ENCODE measurements at regions not wholly inside any gene's neighbourhood (a gene's known extent, or its start where the extent isn't known, plus 50 kb on each side); places are given as distances from the start of the nearest gene placed in this dataset.

DNA sequence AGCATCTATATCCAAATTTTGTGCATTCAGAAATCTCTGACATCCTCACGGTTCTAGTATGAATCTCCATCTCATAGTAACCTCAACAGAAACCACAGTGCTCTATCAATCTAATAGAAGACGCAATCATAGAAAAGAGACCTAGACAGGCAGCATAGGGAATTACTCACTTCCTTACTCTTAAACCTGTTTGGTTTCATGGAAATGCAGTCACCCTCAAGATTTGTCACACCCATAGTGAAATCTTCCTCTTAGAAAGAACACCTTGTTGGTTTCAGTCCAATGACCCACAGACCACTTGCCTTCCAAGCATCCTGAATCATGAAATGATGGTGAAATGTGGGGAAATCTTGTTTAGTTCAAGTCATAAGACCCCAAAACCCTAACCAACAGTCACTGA, 166.1 kb upstream of the PRDM1 start:
- no peaks in the 10 kb centered on the region for H3K27me3 ChIP-seq (ENCODE audit: control insufficient read depth in 1 of 2, insufficient read depth in 2 of 2, low read length in 2 of 2)
- ChIA-PET POLR2A (no interaction called here), CTCF (no interaction called here)
- no peaks in the 10 kb centered on the region for H3K9me3 ChIP-seq (ENCODE audit: control insufficient read depth in 1 of 2, insufficient read depth in 1 of 2, low read length in 2 of 2)
- no peaks in the 10 kb centered on the region for H3K4me1 Mint-ChIP-seq (ENCODE audit: low read depth)
- no peaks in the 10 kb centered on the region for H3K9me3 Mint-ChIP-seq
- DNase-seq (no peak), ATAC-seq (ENCODE audit: poor library complexity) (no peak)
- H3K36me3 ChIP-seq (ENCODE audit: insufficient read depth, low read length) = no peaks in the 10 kb centered on the region
- TF ChIP-seq, protein P1, sequence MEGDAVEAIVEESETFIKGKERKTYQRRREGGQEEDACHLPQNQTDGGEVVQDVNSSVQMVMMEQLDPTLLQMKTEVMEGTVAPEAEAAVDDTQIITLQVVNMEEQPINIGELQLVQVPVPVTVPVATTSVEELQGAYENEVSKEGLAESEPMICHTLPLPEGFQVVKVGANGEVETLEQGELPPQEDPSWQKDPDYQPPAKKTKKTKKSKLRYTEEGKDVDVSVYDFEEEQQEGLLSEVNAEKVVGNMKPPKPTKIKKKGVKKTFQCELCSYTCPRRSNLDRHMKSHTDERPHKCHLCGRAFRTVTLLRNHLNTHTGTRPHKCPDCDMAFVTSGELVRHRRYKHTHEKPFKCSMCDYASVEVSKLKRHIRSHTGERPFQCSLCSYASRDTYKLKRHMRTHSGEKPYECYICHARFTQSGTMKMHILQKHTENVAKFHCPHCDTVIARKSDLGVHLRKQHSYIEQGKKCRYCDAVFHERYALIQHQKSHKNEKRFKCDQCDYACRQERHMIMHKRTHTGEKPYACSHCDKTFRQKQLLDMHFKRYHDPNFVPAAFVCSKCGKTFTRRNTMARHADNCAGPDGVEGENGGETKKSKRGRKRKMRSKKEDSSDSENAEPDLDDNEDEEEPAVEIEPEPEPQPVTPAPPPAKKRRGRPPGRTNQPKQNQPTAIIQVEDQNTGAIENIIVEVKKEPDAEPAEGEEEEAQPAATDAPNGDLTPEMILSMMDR (IDR thresholded peaks at IDR 0.05) = no peak
- no peak overlapping the region for H3K4me3 Mint-ChIP-seq
- intact Hi-C loops (cut with DNase I, micrococcal nuclease) = no loop called here
- H3K27ac Mint-ChIP-seq = no peak overlapping the region
- H3K27me3 Mint-ChIP-seq = peaks cover 14% of the 10 kb centered on the region
- no peak overlapping the region for H3K4me3 ChIP-seq (ENCODE audit: low read length)
- no peaks in the 10 kb centered on the region for H3K4me1 ChIP-seq (ENCODE audit: insufficient read depth, low read length)
- H3K36me3 Mint-ChIP-seq (ENCODE audit: low read depth) = no peaks in the 10 kb centered on the region
- H3K27ac ChIP-seq (ENCODE audit: low read depth in 1 of 2, low read length in 2 of 2) = no peak overlapping the region

DNA sequence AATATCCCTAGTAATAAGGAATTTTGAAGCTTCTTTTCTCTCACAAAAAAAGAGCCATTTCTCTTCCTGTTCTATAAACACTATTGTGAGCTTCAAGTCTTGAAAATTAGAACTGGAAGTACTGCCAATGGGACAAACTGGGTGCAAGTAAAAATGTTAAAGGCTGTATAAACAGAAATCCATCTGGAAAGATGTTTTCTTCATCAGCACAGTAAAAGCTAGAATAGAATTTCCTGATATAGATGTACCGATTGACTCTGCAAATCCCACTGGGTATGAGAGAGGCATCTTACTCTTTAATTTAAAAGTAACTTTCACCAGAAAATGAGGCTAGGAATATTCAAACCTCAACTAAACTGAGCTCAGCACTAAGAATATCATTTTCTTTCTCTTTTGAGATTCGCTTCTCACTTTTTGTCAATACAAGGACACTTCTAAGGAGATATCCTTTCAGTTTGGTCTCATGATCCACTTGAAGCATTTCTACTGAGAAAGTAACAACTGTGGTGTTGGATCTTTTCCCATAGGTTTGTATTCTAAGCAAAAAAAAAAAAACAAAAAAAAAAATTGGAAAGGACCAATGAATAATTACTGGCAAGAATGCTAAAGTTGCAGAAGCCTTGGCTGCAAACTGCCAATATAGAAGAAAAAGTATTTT, 169.0 kb upstream of the PRDM1 start:
- TF ChIP-seq, protein P1 (IDR thresholded peaks at IDR 0.05) = no peak
- no peaks in the 10 kb centered on the region for H3K27me3 ChIP-seq (ENCODE audit: control insufficient read depth in 1 of 2, insufficient read depth in 2 of 2, low read length in 2 of 2)
- H3K4me1 ChIP-seq (ENCODE audit: insufficient read depth, low read length) = no peaks in the 10 kb centered on the region
- H3K27ac Mint-ChIP-seq = no peak overlapping the region
- intact Hi-C loops (cut with DNase I, micrococcal nuclease) = no loop called here
- no peaks in the 10 kb centered on the region for H3K4me1 Mint-ChIP-seq (ENCODE audit: low read depth)
- ChIA-PET POLR2A (no interaction called here), CTCF (no interaction called here)
- H3K36me3 ChIP-seq (ENCODE audit: insufficient read depth, low read length) = no peaks in the 10 kb centered on the region
- no peaks in the 10 kb centered on the region for H3K9me3 ChIP-seq (ENCODE audit: control insufficient read depth in 1 of 2, insufficient read depth in 1 of 2, low read length in 2 of 2)
- no peak overlapping the region for H3K27ac ChIP-seq (ENCODE audit: low read depth in 1 of 2, low read length in 2 of 2)
- no peak overlapping the region for H3K4me3 Mint-ChIP-seq
- peaks cover 14% of the 10 kb centered on the region for H3K27me3 Mint-ChIP-seq
- no peaks in the 10 kb centered on the region for H3K9me3 Mint-ChIP-seq
- ATAC-seq (ENCODE audit: poor library complexity) (no peak), DNase-seq (no peak)
- no peaks in the 10 kb centered on the region for H3K36me3 Mint-ChIP-seq (ENCODE audit: low read depth)
- no peak overlapping the region for H3K4me3 ChIP-seq (ENCODE audit: low read length)

DNA sequence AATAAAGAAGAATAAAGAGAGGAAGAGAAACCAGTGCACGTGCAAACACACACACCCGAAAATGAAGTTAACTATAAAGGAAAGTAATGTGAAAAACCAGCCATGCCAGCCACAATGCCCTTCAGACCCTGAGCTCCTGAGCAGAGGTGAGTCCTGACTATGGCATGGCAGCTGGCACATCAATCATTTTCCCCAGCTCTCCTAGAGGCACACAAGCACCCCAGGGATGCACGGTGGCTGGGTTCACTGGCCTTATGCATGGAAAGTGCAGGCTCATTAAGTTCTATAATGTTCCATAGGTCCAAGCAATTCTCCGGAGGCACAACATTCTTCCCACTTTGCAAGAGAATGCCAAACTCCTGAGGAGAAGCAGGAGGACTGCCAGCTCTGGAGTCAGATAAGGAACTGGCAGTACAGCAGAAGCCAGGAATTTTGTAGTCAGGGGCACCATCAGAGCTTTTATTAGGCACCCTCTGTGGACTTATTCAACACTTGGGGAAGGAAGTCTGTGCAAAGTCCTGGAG, 175.0 kb upstream of the PRDM1 start:
- ChIA-PET CTCF (no interaction called here), POLR2A (no interaction called here)
- Mint-ChIP-seq H3K27me3 (no peaks in the 10 kb centered on the region), H3K9me3 (no peaks in the 10 kb centered on the region), H3K27ac (no peak overlapping the region), H3K4me1 (ENCODE audit: low read depth) (no peaks in the 10 kb centered on the region), H3K4me3 (no peak overlapping the region), H3K36me3 (ENCODE audit: low read depth) (no peaks in the 10 kb centered on the region)
- Histone ChIP-seq H3K4me1 (ENCODE audit: insufficient read depth, low read length) (no peaks in the 10 kb centered on the region), H3K36me3 (ENCODE audit: insufficient read depth, low read length) (no peaks in the 10 kb centered on the region), H3K9me3 (ENCODE audit: control insufficient read depth in 1 of 2, insufficient read depth in 1 of 2, low read length in 2 of 2) (no peaks in the 10 kb centered on the region), H3K27ac (ENCODE audit: low read depth in 1 of 2, low read length in 2 of 2) (no peak overlapping the region), H3K27me3 (ENCODE audit: control insufficient read depth in 1 of 2, insufficient read depth in 2 of 2, low read length in 2 of 2) (no peaks in the 10 kb centered on the region), H3K4me3 (ENCODE audit: low read length) (no peak overlapping the region)
- TF ChIP-seq, protein P1 (IDR thresholded peaks at IDR 0.05) = no peak
- ATAC-seq (ENCODE audit: poor library complexity) (no peak), DNase-seq (no peak)
- intact Hi-C loops (cut with DNase I, micrococcal nuclease) = no loop called here
